ENCODE measurements at regions not wholly inside any gene's neighbourhood (a gene's known extent, or its start where the extent isn't known, plus 50 kb on each side); places are given as distances from the start of the nearest gene placed in this dataset.

GRCh38 chr11:130806746-130807145 lies 109.5 kb downstream of the SNX19 start:
- ATAC-seq (ENCODE audit: insufficient read depth, low read depth) (no peak), DNase-seq (no peak)
- Histone ChIP-seq H3K27me3 (ENCODE audit: insufficient read depth, low read length, poor library complexity) (peaks cover 4% of the 10 kb centered on the region), H3K27ac (ENCODE audit: low read length) (no peak overlapping the region), H3K9ac (ENCODE audit: low read depth, low read length) (no peak overlapping the region), H3K4me1 (ENCODE audit: insufficient read depth, low read length) (no peaks in the 10 kb centered on the region), H3K79me2 (ENCODE audit: insufficient read depth, low read length) (no peaks in the 10 kb centered on the region), H3K9me3 (ENCODE audit: insufficient read depth, low read length, severe bottlenecking) (no peaks in the 10 kb centered on the region), H4K20me1 (ENCODE audit: insufficient read depth, low read length) (no peaks in the 10 kb centered on the region), H2AFZ (ENCODE audit: low read depth, low read length) (no peak overlapping the region), H3K4me2 (ENCODE audit: insufficient read depth, low read length) (no peak overlapping the region), H3K4me3 (ENCODE audit: low read depth in 1 of 2, low read length in 2 of 2) (no peak overlapping the region), H3K36me3 (ENCODE audit: insufficient read depth, low read length) (no peaks in the 10 kb centered on the region)
- no peak for TF ChIP-seq EZH2 (IDR thresholded peaks at IDR 0.05; ENCODE audit: borderline replicate concordance, low read depth, low read length, severe bottlenecking)
- TF ChIP-seq CTCF (IDR thresholded peaks at IDR 0.05; ENCODE audit: borderline replicate concordance, extremely low read depth, low read length, poor library complexity, severe bottlenecking) = no peak

GRCh38 chr11:130808541-130808940 lies 107.7 kb downstream of the SNX19 start:
- peaks cover 13% of the 10 kb centered on the region for H3K27me3 ChIP-seq (ENCODE audit: insufficient read depth, low read length, poor library complexity)
- H2AFZ ChIP-seq (ENCODE audit: low read depth, low read length) = no peak overlapping the region
- H3K27ac ChIP-seq (ENCODE audit: low read length) = no peak overlapping the region
- H3K9ac ChIP-seq (ENCODE audit: low read depth, low read length) = no peak overlapping the region
- H3K79me2 ChIP-seq (ENCODE audit: insufficient read depth, low read length) = no peaks in the 10 kb centered on the region
- no peak overlapping the region for H3K4me3 ChIP-seq (ENCODE audit: low read depth in 1 of 2, low read length in 2 of 2)
- TF ChIP-seq EZH2 (IDR thresholded peaks at IDR 0.05; ENCODE audit: borderline replicate concordance, low read depth, low read length, severe bottlenecking) (no peak), CTCF (IDR thresholded peaks at IDR 0.05; ENCODE audit: borderline replicate concordance, extremely low read depth, low read length, poor library complexity, severe bottlenecking) (no peak)
- DNase-seq (no peak), ATAC-seq (ENCODE audit: insufficient read depth, low read depth) (no peak)
- H4K20me1 ChIP-seq (ENCODE audit: insufficient read depth, low read length) = no peaks in the 10 kb centered on the region
- H3K9me3 ChIP-seq (ENCODE audit: insufficient read depth, low read length, severe bottlenecking) = no peaks in the 10 kb centered on the region
- no peaks in the 10 kb centered on the region for H3K36me3 ChIP-seq (ENCODE audit: insufficient read depth, low read length)
- H3K4me1 ChIP-seq (ENCODE audit: insufficient read depth, low read length) = no peaks in the 10 kb centered on the region
- no peak overlapping the region for H3K4me2 ChIP-seq (ENCODE audit: insufficient read depth, low read length)

GRCh38 chr11:130813196-130813595 lies 103.1 kb downstream of the SNX19 start:
- H3K27me3 ChIP-seq (ENCODE audit: insufficient read depth, low read length, poor library complexity) = peaks cover 19% of the 10 kb centered on the region

More at GRCh38 chr11:130813196-130813595, 103.1 kb downstream of the SNX19 start:
- Histone ChIP-seq H3K4me1 (ENCODE audit: insufficient read depth, low read length) (no peaks in the 10 kb centered on the region), H4K20me1 (ENCODE audit: insufficient read depth, low read length) (no peaks in the 10 kb centered on the region), H3K4me2 (ENCODE audit: insufficient read depth, low read length) (no peak overlapping the region), H2AFZ (ENCODE audit: low read depth, low read length) (no peak overlapping the region), H3K27ac (ENCODE audit: low read length) (no peak overlapping the region), H3K36me3 (ENCODE audit: insufficient read depth, low read length) (no peaks in the 10 kb centered on the region), H3K79me2 (ENCODE audit: insufficient read depth, low read length) (no peaks in the 10 kb centered on the region), H3K9me3 (ENCODE audit: insufficient read depth, low read length, severe bottlenecking) (no peaks in the 10 kb centered on the region), H3K9ac (ENCODE audit: low read depth, low read length) (no peak overlapping the region), H3K4me3 (ENCODE audit: low read depth in 1 of 2, low read length in 2 of 2) (no peak overlapping the region)
- TF ChIP-seq EZH2 (IDR thresholded peaks at IDR 0.05; ENCODE audit: borderline replicate concordance, low read depth, low read length, severe bottlenecking) = no peak
- TF ChIP-seq CTCF (IDR thresholded peaks at IDR 0.05; ENCODE audit: borderline replicate concordance, extremely low read depth, low read length, poor library complexity, severe bottlenecking) = no peak
- ATAC-seq (ENCODE audit: insufficient read depth, low read depth) (no peak), DNase-seq (no peak)
